Tibial artery (tissue), 4 donors: ENCODE measurements at regions not wholly inside any gene's neighbourhood (a gene's known extent, or its start where the extent isn't known, plus 50 kb on each side); places are given as distances from the start of the nearest gene placed in this dataset.

ENCODE experiments used
- DNase-seq, 2 donors: peaks; one replicate each; pipeline ENCODE4 v3.0.0-alpha.2; 2019
- H3K27ac ChIP-seq, 2 donors: fragments of 200-600 bp; sonication (generic) in 1 of 2; 1 replicate in 1 of 2; 2 replicates in 1 of 2; pipeline ENCODE4 v1.5.1; 2018 to 2019; ENCODE audit warnings: mild to moderate bottlenecking in 1 of 2
- H3K27me3 ChIP-seq, 2 donors: fragments of 200-600 bp; sonication (generic) in 1 of 2; one replicate each; pipeline versions ENCODE4 v1.5.1 to v1.6.0; 2016 to 2019
- H3K36me3 ChIP-seq, 3 donors: fragments of 200-600 bp; sonication (generic) in 2 of 3; one replicate each; pipeline ENCODE4 v1.5.1; 2016 to 2019; ENCODE audit warnings: mild to moderate bottlenecking in 2 of 3
- H3K4me1 ChIP-seq, 4 donors: fragments of 200-600 bp; sonication (generic) in 2 of 4; 1 replicate in 3 of 4; 2 replicates in 1 of 4; pipeline ENCODE4 v1.5.1; 2016 to 2019
- H3K4me3 ChIP-seq, 2 donors: fragments of 200-600 bp; sonication (generic) in 1 of 2; 1 replicate in 1 of 2; 2 replicates in 1 of 2; pipeline ENCODE4 v1.5.1; 2018 to 2019; ENCODE audit warnings: mild to moderate bottlenecking in 2 of 2
- H3K9me3 ChIP-seq, 3 donors: fragments of 200-600 bp; sonication (generic) in 1 of 3; one replicate each; pipeline ENCODE4 v1.5.1; 2016 to 2019
- intact Hi-C: fragments of 100-400 bp; cut with DNase I; formaldehyde crosslinking; loops from one replicate; pipeline ENCODE4 v1.15.0; 2023; ENCODE audit warnings: low total_unique reads
- TF ChIP-seq, protein P1 (sequence below), 2 experiments: fragments of 200-600 bp in 1 of 2; fragments of 450-650 bp in 1 of 2; IDR thresholded peaks; one replicate each; pipeline ENCODE4 v1.5.1; 2017 to 2019; ENCODE audit warnings: antibody characterized with exemption in 2 of 2, mild to moderate bottlenecking in 1 of 2, moderate library complexity in 1 of 2

DNA sequence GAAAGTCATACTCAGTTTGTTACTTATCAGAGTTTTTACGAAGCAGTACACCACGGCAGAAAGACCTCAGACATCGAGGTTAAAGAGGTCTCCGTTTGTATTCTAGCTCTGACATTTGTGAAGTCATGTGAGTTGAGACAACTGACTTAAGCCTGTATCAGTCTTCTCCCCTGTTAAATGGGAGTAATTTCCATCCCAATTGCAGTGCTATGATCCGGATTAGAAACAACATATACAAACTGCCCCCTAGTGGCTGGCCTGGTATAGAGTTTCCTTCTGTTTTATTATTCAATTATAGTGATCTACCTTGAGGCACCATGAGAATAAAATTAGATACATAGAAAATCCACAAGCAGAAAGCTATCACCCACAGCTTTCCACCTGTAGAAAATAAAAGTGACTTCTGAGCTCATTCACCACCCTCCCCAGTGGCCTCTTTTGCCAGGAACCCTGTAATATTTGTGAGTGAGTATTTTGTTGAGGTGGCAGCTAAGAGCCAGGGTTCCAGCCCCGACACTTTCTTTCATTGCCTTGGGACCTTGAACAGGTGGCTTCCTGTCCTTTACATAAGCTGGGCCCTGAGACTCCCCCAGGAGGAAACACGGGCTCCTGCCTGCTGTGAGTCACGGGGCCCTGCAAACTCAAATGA, 607.2 kb upstream of the MGMT start:
- Histone ChIP-seq H3K27ac (no peak overlapping the region), H3K4me3 (no peak overlapping the region), H3K4me1 (peaks cover 0 to 5% (median 0%) of the 10 kb centered on the region in 4 donors), H3K9me3 (no peaks in the 10 kb centered on the region), H3K27me3 (no peaks in the 10 kb centered on the region), H3K36me3 (no peaks in the 10 kb centered on the region)
- intact Hi-C loops: no loop called here
- DNase-seq: no peak
- TF ChIP-seq, protein P1, sequence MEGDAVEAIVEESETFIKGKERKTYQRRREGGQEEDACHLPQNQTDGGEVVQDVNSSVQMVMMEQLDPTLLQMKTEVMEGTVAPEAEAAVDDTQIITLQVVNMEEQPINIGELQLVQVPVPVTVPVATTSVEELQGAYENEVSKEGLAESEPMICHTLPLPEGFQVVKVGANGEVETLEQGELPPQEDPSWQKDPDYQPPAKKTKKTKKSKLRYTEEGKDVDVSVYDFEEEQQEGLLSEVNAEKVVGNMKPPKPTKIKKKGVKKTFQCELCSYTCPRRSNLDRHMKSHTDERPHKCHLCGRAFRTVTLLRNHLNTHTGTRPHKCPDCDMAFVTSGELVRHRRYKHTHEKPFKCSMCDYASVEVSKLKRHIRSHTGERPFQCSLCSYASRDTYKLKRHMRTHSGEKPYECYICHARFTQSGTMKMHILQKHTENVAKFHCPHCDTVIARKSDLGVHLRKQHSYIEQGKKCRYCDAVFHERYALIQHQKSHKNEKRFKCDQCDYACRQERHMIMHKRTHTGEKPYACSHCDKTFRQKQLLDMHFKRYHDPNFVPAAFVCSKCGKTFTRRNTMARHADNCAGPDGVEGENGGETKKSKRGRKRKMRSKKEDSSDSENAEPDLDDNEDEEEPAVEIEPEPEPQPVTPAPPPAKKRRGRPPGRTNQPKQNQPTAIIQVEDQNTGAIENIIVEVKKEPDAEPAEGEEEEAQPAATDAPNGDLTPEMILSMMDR (IDR thresholded peaks at IDR 0.05): peak in 1 of 2 experiments; percentile 16

DNA sequence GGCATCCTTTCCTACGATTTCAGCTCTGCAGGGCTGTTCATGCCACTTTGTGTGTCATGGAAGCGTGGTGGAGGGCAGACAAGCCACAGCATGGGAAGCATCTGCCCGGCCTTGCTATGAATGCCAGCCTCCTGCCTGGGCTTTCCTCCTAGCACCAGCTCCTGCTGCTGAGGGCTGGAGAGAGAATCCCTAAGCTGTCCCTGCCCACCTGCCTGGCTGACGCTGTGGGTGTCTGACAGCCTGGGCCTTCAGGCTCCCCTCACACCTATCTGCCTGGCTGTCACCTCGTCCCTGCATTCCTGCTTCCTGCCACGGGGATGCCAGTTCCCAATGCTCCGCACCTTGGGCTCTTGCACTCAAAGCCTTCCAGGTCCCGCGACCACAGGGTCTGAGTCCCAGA, 606.5 kb upstream of the MGMT start:
- no peak for DNase-seq
- no peaks in the 10 kb centered on the region for H3K9me3 ChIP-seq
- H3K27me3 ChIP-seq: no peaks in the 10 kb centered on the region
- H3K27ac ChIP-seq: no peak overlapping the region
- H3K36me3 ChIP-seq: no peaks in the 10 kb centered on the region
- peaks cover 0 to 4% (median 0%) of the 10 kb centered on the region in 4 donors for H3K4me1 ChIP-seq
- intact Hi-C loops: no loop called here
- TF ChIP-seq, protein P1 (IDR thresholded peaks at IDR 0.05): no peak
- no peak overlapping the region for H3K4me3 ChIP-seq

DNA sequence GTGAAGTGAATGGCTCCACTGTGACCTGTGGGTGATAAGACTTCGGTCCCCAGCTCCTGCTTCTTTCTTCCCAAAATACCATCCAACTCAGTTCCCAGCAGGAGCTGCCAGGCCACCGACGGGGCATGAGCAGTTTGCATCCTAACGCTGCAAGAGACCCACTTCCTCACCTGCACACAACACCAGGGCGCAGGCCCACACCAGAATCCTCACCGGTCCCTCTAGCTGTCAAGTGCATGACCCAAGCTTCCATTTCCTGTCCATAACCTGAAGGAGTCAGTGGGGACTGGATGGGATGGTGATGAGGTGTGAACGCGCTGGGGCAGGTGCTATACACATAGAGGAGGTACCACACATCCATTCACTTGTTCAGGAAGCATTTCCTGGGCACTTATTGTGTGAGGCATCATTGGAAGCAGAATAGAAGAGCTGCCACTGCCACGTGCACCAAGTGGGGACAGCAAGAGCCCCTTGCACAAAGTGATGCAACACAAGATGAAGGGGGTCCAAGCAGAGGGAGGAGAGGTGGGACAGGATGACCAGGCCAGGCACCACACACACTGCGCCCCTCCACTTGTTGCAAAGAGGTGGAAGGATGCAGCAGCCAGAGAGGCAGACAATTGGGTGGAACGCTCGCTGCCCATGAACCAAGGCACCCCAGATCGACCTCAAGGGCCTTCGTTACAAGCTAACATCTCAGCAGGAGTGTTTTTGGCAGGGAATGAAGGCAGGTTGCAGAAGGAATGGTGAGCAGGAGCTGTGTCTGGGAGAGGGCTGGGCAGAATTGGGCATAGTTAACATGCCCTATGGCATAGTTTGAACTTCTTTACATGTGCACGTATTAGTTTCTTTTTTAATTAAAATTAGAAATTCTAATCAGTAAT, 605.8 kb upstream of the MGMT start:
- H3K36me3 ChIP-seq: no peaks in the 10 kb centered on the region
- TF ChIP-seq, protein P1 (IDR thresholded peaks at IDR 0.05): no peak
- intact Hi-C loops: no loop called here
- no peaks in the 10 kb centered on the region for H3K9me3 ChIP-seq
- DNase-seq: no peak
- H3K27me3 ChIP-seq: no peaks in the 10 kb centered on the region
- H3K4me1 ChIP-seq: no peaks in the 10 kb centered on the region
- H3K27ac ChIP-seq: no peak overlapping the region
- no peak overlapping the region for H3K4me3 ChIP-seq

DNA sequence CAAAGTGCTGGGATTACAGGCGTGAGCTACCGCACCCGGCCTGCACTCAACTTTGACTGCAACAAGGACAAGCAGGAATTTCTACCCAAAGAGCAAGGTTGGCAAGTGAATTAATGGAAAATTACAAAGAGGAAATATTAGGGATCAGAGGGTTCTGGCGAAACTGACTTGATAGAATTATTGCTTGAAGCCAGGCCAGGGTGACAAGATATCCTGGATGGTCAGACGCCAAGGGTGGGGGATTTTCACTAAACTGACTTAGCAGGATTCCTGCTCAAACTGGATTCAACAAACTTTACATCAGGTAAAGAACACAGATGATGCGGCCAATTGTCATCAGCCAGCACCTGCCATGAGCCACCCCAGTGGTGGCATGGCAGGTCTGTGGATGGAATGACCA, 603.6 kb upstream of the MGMT start:
- H3K27me3 ChIP-seq: no peaks in the 10 kb centered on the region
- no peak overlapping the region for H3K4me3 ChIP-seq
- no peak overlapping the region for H3K27ac ChIP-seq
- no peaks in the 10 kb centered on the region for H3K9me3 ChIP-seq
- no peaks in the 10 kb centered on the region for H3K36me3 ChIP-seq
- no peaks in the 10 kb centered on the region for H3K4me1 ChIP-seq
- intact Hi-C loops: no loop called here
- TF ChIP-seq, protein P1 (IDR thresholded peaks at IDR 0.05): no peak
- no peak for DNase-seq

DNA sequence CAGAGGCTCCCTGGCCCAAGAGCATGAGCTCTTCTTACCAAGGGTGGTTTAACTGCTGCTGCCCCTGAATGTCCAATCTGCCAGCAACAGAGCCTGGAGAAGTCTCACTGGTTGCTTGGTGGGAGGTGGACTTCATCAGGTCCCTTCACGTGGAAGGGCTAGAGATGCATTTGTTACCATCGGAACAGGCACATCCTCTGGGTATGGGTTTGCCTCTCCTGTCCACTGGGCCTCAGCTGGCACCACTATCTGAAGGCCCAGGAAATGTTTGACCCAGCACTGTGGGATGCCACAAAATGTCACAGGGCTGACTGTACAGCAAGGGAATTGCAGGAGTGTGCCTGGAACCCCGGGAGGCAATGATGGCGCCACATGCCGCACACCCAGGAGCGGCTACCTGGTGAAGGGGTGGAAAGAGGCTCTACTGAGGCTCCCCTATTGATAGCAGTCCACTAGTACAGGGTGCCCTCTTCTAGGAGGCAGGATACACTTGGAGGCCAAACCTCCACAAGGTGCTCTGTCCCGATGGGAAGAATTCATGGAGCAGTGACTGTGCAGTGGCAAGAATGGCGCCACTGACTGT, 603.1 kb upstream of the MGMT start:
- no peak overlapping the region for H3K27ac ChIP-seq
- no peaks in the 10 kb centered on the region for H3K27me3 ChIP-seq
- H3K36me3 ChIP-seq: no peaks in the 10 kb centered on the region
- no peaks in the 10 kb centered on the region for H3K4me1 ChIP-seq
- H3K9me3 ChIP-seq: no peaks in the 10 kb centered on the region
- H3K4me3 ChIP-seq: no peak overlapping the region
- intact Hi-C loops: no loop called here
- no peak for DNase-seq
- TF ChIP-seq, protein P1 (IDR thresholded peaks at IDR 0.05): no peak
